ENCODE measurements at regions not wholly inside any gene's neighbourhood (a gene's known extent, or its start where the extent isn't known, plus 50 kb on each side); places are given as distances from the start of the nearest gene placed in this dataset.

GRCh38 chr18:76544511-76545345 is 49.7 kb upstream of the ZNF516 start:
- Histone ChIP-seq H3K27me3 (ENCODE audit: control insufficient read depth, insufficient read depth, low read length) (no peaks in the 10 kb centered on the region), H3K9me3 (ENCODE audit: control insufficient read depth, low read length) (no peaks in the 10 kb centered on the region), H3K9ac (no peak overlapping the region), H3K4me2 (ENCODE audit: low read length) (no peak overlapping the region), H2AFZ (no peak overlapping the region), H3K79me2 (no peaks in the 10 kb centered on the region), H3K27ac (no peak overlapping the region), H3K4me3 (ENCODE audit: low read depth, low read length) (no peak overlapping the region), H3K4me1 (no peaks in the 10 kb centered on the region), H3K36me3 (ENCODE audit: control insufficient read depth, insufficient read depth, low read length) (no peaks in the 10 kb centered on the region)
- no peak for TF ChIP-seq CTCF (IDR thresholded peaks at IDR 0.05)
